Effector memory CD4-positive, alpha-beta T cell (primary cell): ENCODE measurements at regions not wholly inside any gene's neighbourhood (a gene's known extent, or its start where the extent isn't known, plus 50 kb on each side); places are given as distances from the start of the nearest gene placed in this dataset.

Experiments used
- DNase-seq, 3 donors: peaks; one replicate each; pipeline ENCODE4 v3.0.0-alpha.2; 2020
- H3K27ac ChIP-seq: 2 replicates; pipeline ENCODE4 v1.7.0; 2013; ENCODE audit warnings: mild to moderate bottlenecking, low read length, moderate library complexity; ENCODE audit not compliant: insufficient read depth, poor library complexity, severe bottlenecking
- H3K27me3 ChIP-seq: replicated peaks from 2 replicates; pipeline ENCODE4 v1.7.0; 2013; ENCODE audit warnings: mild to moderate bottlenecking, low read length; ENCODE audit not compliant: insufficient read depth, control insufficient read depth, poor library complexity, severe bottlenecking
- H3K36me3 ChIP-seq: 2 replicates; pipeline ENCODE4 v1.7.0; 2013; ENCODE audit warnings: mild to moderate bottlenecking, low read length, moderate library complexity; ENCODE audit not compliant: control insufficient read depth, insufficient read depth
- H3K4me1 ChIP-seq: 2 replicates; pipeline ENCODE4 v1.7.0; 2013; ENCODE audit warnings: low read length, mild to moderate bottlenecking; ENCODE audit not compliant: control insufficient read depth, insufficient read depth, poor library complexity, severe bottlenecking
- H3K4me3 ChIP-seq: 2 replicates; pipeline ENCODE4 v1.7.0; 2013; ENCODE audit warnings: low read length, low read depth, mild to moderate bottlenecking; ENCODE audit not compliant: insufficient read depth, poor library complexity, severe bottlenecking
- H3K9me3 ChIP-seq: 2 replicates; pipeline ENCODE4 v1.7.0; 2013; ENCODE audit warnings: mild to moderate bottlenecking, low read length, moderate library complexity; ENCODE audit not compliant: control insufficient read depth

- no peak overlapping the region for H3K4me3 ChIP-seq
- H3K4me1 ChIP-seq = no peaks in the 10 kb centered on the region
- no peaks in the 10 kb centered on the region for H3K27me3 ChIP-seq
- no peak for DNase-seq
- H3K36me3 ChIP-seq = no peaks in the 10 kb centered on the region
- no peak overlapping the region for H3K27ac ChIP-seq
- no peaks in the 10 kb centered on the region for H3K9me3 ChIP-seq
Measured at GRCh38 chr7:142593106-142593505, 156.2 kb upstream of the PRSS1 start.

DNA sequence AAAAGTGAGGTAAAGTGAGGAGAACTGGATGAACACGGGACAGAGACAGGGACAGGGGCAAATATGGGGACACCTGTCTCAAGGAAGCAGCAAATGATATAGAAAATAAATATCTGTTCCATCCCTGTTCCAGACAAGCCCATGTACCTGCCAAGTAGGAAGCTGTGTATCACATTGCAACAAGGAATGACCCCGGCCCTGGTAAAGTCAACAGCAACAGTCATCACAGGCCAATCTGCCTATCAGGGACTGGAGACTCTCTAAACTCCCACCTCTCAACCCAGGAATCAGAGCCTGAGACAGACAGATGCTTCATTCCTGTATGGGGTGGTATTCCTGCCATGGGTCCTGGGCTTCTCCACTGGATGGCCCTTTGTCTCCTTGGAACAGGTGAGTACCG lies 156.6 kb upstream of the PRSS1 start:
- Histone ChIP-seq H3K27ac (no peak overlapping the region), H3K9me3 (no peaks in the 10 kb centered on the region), H3K4me1 (no peaks in the 10 kb centered on the region), H3K4me3 (no peak overlapping the region), H3K36me3 (no peaks in the 10 kb centered on the region), H3K27me3 (no peaks in the 10 kb centered on the region)
- no peak for DNase-seq

DNA sequence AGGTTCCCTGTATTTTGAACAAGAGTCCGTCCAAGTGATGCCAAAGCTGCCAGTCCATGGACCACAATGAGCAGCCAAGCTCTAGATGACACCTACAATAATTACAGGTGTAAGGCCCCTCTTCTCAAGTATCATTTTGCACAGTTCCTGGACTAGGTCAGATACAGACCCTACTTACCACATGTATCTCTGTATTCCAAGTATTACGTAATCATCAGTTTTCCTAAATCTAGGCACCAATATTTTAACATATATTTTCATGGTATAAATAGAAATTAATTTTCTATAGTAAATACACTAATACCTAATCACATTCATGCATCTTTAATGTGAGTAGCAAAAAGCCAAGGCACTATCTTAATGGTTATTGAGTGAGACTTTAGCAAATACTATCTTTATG lies 157.0 kb upstream of the PRSS1 start:
- Histone ChIP-seq H3K27me3 (no peaks in the 10 kb centered on the region), H3K36me3 (no peaks in the 10 kb centered on the region), H3K27ac (no peak overlapping the region), H3K9me3 (no peaks in the 10 kb centered on the region), H3K4me3 (no peak overlapping the region), H3K4me1 (no peaks in the 10 kb centered on the region)
- DNase-seq = no peak

DNA sequence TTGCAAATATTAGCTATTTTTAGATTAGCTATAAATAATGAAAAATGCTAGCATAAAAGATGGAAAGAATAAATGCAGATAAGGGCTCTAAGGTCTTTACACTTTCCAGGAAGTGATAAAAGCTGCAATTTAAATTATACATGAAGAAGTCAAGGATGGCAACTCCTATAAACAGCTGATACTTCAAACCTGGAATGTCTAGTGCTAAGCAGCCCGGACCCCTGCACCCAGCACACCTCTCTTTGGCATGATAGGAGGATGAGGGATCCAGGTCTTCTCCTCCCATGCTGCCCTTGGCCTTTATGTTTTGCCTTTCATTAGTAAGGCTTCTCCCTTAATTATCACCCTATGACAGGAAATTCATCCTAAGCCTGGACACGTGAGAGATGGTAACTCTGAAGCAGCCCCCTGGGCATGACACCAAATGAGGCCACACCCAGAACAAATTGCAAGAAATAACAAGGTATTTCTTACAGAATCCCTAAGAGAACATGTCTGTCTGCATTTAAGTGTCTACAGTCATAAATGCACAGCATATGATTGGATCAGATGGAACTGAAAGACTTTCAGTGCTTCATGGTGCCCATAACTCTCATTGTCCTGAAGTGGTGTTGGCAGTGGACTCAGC lies 158.3 kb upstream of the PRSS1 start:
- no peaks in the 10 kb centered on the region for H3K9me3 ChIP-seq
- no peaks in the 10 kb centered on the region for H3K36me3 ChIP-seq
- H3K4me3 ChIP-seq = no peak overlapping the region
- H3K27ac ChIP-seq = no peak overlapping the region
- H3K4me1 ChIP-seq = no peaks in the 10 kb centered on the region
- no peak for DNase-seq
- H3K27me3 ChIP-seq = no peaks in the 10 kb centered on the region

DNA sequence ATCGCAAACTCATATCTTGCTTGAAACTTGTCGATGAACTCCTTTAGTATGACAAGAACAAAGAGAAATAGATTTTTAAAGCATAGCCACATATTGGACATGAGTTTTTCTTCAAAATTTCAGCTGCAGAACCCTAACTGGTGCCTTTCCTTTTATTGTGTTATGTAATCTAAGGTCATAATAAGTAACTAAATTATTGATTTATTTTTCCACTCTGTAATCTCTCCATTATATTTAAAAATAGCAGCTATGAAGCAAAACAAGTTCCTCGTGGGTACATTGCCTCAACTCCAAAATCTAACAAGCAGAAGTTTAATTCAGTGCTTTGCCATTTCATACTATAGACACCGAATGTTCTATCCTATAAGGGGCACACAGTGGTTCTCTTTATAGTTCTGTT lies 159.2 kb upstream of the PRSS1 start:
- DNase-seq = no peak
- H3K9me3 ChIP-seq = no peaks in the 10 kb centered on the region
- no peak overlapping the region for H3K27ac ChIP-seq
- no peaks in the 10 kb centered on the region for H3K27me3 ChIP-seq
- H3K4me1 ChIP-seq = no peaks in the 10 kb centered on the region
- no peak overlapping the region for H3K4me3 ChIP-seq
- no peaks in the 10 kb centered on the region for H3K36me3 ChIP-seq

DNA sequence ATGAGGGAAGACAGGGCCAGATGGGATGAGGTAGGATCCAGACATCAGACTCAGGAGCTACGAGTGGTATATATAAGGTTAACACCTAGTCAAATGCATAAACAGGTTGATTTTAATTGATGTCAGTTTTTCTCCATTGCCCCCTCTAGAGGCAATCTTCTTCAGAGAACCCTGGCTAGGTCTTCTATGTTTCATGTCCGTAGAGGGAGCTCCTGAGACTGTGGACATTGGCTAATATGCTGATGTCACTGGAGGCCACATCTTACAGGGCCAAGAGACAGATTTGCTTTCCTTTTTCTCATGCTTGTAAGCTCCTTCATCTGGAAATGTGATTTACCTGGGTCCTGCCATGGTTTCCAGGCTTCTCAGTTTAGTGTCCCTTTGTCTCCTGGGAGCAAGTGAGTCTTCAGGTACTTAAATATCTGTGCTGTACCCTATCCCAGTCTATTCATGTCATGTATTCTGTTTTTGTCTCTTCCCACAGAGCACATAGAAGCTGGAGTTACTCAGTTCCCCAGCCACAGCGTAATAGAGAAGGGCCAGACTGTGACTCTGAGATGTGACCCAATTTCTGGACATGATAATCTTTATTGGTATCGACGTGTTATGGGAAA lies 161.6 kb upstream of the PRSS1 start:
- H3K4me3 ChIP-seq = no peak overlapping the region
- no peaks in the 10 kb centered on the region for H3K27me3 ChIP-seq
- DNase-seq = no peak
- H3K4me1 ChIP-seq = no peaks in the 10 kb centered on the region
- no peak overlapping the region for H3K27ac ChIP-seq
- no peaks in the 10 kb centered on the region for H3K36me3 ChIP-seq
- no peaks in the 10 kb centered on the region for H3K9me3 ChIP-seq

DNA sequence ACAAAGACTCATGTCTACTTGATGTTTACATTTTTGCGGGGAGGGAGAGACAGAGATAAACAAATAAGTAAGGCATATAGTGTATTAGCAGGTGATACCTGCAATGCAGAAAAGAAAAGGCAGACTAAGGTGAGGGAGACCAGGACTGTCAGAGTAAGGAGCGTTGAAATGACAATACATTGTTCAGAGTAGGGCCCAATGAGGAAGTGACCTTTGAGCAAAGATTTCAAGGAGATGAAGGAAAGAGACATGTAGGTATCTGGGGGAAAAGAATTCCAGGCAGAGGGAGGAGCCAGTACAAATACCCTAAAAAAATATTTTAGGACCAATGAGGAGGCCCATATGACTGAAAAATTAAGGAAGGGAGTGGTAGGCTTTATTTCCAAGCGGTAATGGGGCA lies 162.7 kb upstream of the PRSS1 start:
- Histone ChIP-seq H3K9me3 (no peaks in the 10 kb centered on the region), H3K4me1 (no peaks in the 10 kb centered on the region), H3K4me3 (no peak overlapping the region), H3K27me3 (no peaks in the 10 kb centered on the region), H3K27ac (no peak overlapping the region), H3K36me3 (no peaks in the 10 kb centered on the region)
- DNase-seq = no peak

GRCh38 chr7:142585425-142585824 lies 163.8 kb upstream of the PRSS1 start:
- no peak overlapping the region for H3K4me3 ChIP-seq
- no peak overlapping the region for H3K27ac ChIP-seq
- DNase-seq = no peak
- no peaks in the 10 kb centered on the region for H3K27me3 ChIP-seq
- H3K36me3 ChIP-seq = no peaks in the 10 kb centered on the region
- peaks cover 10% of the 10 kb centered on the region for H3K4me1 ChIP-seq
- no peaks in the 10 kb centered on the region for H3K9me3 ChIP-seq

- Histone ChIP-seq H3K27me3 (no peaks in the 10 kb centered on the region), H3K4me1 (peaks cover 12% of the 10 kb centered on the region), H3K36me3 (no peaks in the 10 kb centered on the region), H3K27ac (no peak overlapping the region), H3K4me3 (no peak overlapping the region), H3K9me3 (no peaks in the 10 kb centered on the region)
- no peak for DNase-seq
Measured at GRCh38 chr7:142584765-142585164, 164.5 kb upstream of the PRSS1 start.

DNA sequence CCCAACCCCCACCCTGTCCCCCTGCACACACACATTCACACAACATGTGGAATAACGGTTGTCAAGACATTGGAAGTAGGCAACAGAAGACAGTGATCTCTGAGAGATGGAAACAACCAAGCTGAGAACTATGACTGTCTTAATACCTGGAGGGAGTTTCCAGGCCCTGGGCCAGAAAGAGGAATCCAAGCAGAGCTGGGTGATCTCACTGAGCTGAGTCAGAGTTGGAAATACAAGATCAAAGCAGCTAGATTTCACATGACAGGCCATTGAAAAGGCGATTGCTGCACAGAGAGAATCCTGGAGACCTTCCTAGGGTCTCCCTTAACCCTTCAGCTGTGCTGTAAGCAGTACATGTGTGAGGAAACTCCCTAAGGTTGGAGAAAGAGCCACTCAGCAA lies 165.8 kb upstream of the PRSS1 start:
- DNase-seq = no peak
- Histone ChIP-seq H3K27ac (no peak overlapping the region), H3K36me3 (no peaks in the 10 kb centered on the region), H3K4me1 (peaks cover 12% of the 10 kb centered on the region), H3K4me3 (no peak overlapping the region), H3K9me3 (no peaks in the 10 kb centered on the region), H3K27me3 (no peaks in the 10 kb centered on the region)
